ENCODE measurements at regions not wholly inside any gene's neighbourhood (a gene's known extent, or its start where the extent isn't known, plus 50 kb on each side); places are given as distances from the start of the nearest gene placed in this dataset.

- no peaks in the 10 kb centered on the region for H3K36me3 Mint-ChIP-seq (ENCODE audit: low read depth, unreplicated experiment)
- H3K4me3 Mint-ChIP-seq (ENCODE audit: unreplicated experiment): no peak overlapping the region
- H3K9me3 Mint-ChIP-seq (ENCODE audit: unreplicated experiment): no peaks in the 10 kb centered on the region
- no peaks in the 10 kb centered on the region for H3K27me3 ChIP-seq (ENCODE audit: insufficient read depth, low read length)
- no peaks in the 10 kb centered on the region for H4K20me1 ChIP-seq (ENCODE audit: insufficient read depth, low read length)
- no peak for DNase-seq (ENCODE audit: low read depth)
- no peaks in the 10 kb centered on the region for H3K27me3 Mint-ChIP-seq (ENCODE audit: low read depth, unreplicated experiment)
- no peak overlapping the region for H2AFZ ChIP-seq (ENCODE audit: low read depth, low read length)
- no peak for FAIRE-seq
- no peak overlapping the region for H3K4me2 ChIP-seq (ENCODE audit: low read length)
- no peak overlapping the region for H3K4me3 ChIP-seq (ENCODE audit: insufficient read depth, low read depth, low read length)
- no peak overlapping the region for H3K27ac Mint-ChIP-seq (ENCODE audit: unreplicated experiment)
- no peak overlapping the region for H3K27ac ChIP-seq (ENCODE audit: low read depth, low read length)
- H3K36me3 ChIP-seq (ENCODE audit: insufficient read depth, low read length): no peaks in the 10 kb centered on the region
- H3K9ac ChIP-seq (ENCODE audit: low read length): no peak overlapping the region
- H3K9me3 ChIP-seq (ENCODE audit: insufficient read depth, low read depth, low read length): no peaks in the 10 kb centered on the region
- no peaks in the 10 kb centered on the region for H3K4me1 ChIP-seq (ENCODE audit: insufficient read depth, low read length)
- TF ChIP-seq CTCF (IDR thresholded peaks at IDR 0.05; ENCODE audit: insufficient read depth, low read depth, low read length): no peak
- TF ChIP-seq EZH2 (IDR thresholded peaks at IDR 0.05; ENCODE audit: insufficient read depth, low read length): no peak
- peaks cover 4% of the 10 kb centered on the region for H3K4me1 Mint-ChIP-seq (ENCODE audit: low read depth, unreplicated experiment)
- no peaks in the 10 kb centered on the region for H3K79me2 ChIP-seq (ENCODE audit: insufficient read depth, low read length)
Measured at GRCh38 chr2:196504788-196505187, 134.7 kb upstream of the CCDC150 start.

- Mint-ChIP-seq H3K4me1 (ENCODE audit: low read depth, unreplicated experiment) (no peaks in the 10 kb centered on the region), H3K4me3 (ENCODE audit: unreplicated experiment) (no peak overlapping the region)
- no peak overlapping the region for H3K27ac ChIP-seq (ENCODE audit: low read depth, low read length)
Measured at GRCh38 chr2:196510246-196510645, 129.3 kb upstream of the CCDC150 start.

More at GRCh38 chr2:196510246-196510645, 129.3 kb upstream of the CCDC150 start:
- no peak overlapping the region for H3K4me3 ChIP-seq (ENCODE audit: insufficient read depth, low read depth, low read length)
- no peaks in the 10 kb centered on the region for H4K20me1 ChIP-seq (ENCODE audit: insufficient read depth, low read length)
- Mint-ChIP-seq H3K27ac (ENCODE audit: unreplicated experiment) (no peak overlapping the region), H3K9me3 (ENCODE audit: unreplicated experiment) (no peaks in the 10 kb centered on the region), H3K27me3 (ENCODE audit: low read depth, unreplicated experiment) (no peaks in the 10 kb centered on the region), H3K36me3 (ENCODE audit: low read depth, unreplicated experiment) (no peaks in the 10 kb centered on the region)
- TF ChIP-seq EZH2 (IDR thresholded peaks at IDR 0.05; ENCODE audit: insufficient read depth, low read length): no peak
- no peak for TF ChIP-seq CTCF (IDR thresholded peaks at IDR 0.05; ENCODE audit: insufficient read depth, low read depth, low read length)
- no peak overlapping the region for H3K4me2 ChIP-seq (ENCODE audit: low read length)
- no peaks in the 10 kb centered on the region for H3K4me1 ChIP-seq (ENCODE audit: insufficient read depth, low read length)
- H3K79me2 ChIP-seq (ENCODE audit: insufficient read depth, low read length): no peaks in the 10 kb centered on the region
- no peaks in the 10 kb centered on the region for H3K9me3 ChIP-seq (ENCODE audit: insufficient read depth, low read depth, low read length)
- H2AFZ ChIP-seq (ENCODE audit: low read depth, low read length): no peak overlapping the region
- no peak overlapping the region for H3K9ac ChIP-seq (ENCODE audit: low read length)
- DNase-seq (ENCODE audit: low read depth): no peak
- H3K27me3 ChIP-seq (ENCODE audit: insufficient read depth, low read length): no peaks in the 10 kb centered on the region
- FAIRE-seq: no peak
- no peaks in the 10 kb centered on the region for H3K36me3 ChIP-seq (ENCODE audit: insufficient read depth, low read length)
